HG02798 (cell line): ENCODE measurements at regions not wholly inside any gene's neighbourhood (a gene's known extent, or its start where the extent isn't known, plus 50 kb on each side); places are given as distances from the start of the nearest gene placed in this dataset.
"Not testable (repeated sequence)": the region's sequence is repeated elsewhere in the genome, so short reads cannot be mapped to it uniquely, and the experiment has no call there.

ENCODE experiments used
- ATAC-seq: cut with Tn5 transposase; IDR thresholded peaks from one replicate; pipeline ENCODE4 v1.9.1; 2021; ENCODE audit warnings: mild to moderate bottlenecking; ENCODE audit not compliant: unreplicated experiment, poor library complexity

DNA sequence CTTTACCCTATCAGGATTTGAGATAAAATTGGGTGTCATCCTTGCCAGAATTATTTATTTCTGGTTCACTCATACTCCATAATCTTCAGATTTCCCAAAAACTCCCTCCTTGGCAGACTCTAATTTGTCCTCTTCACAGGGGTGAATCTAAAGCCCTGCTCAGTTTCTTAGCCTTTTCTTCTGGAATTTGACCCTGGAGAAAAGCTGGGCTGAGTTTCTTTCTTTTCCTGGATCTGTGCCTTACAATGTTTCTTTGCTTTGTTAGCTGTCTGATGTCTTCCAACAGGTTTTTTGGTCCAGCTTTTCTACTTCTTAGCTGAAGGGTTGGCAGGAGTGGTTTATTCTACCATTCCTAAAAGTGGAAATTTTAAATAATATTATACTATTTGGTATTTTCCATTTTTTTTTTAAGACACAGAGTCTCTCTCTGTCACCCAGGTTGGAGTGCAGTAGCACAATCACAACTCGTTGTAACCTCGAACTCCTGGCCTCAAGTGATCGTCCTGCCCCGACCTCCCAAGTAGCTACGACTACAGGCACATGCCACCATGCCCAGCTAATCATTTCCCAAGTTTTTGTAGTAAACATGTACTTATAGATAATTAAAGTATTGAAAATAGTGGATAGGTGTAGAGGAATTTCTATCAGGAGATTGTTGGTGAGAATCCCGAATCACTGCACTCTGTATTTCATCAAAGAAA, 138.4 kb upstream of the TWIST2 start:
- ATAC-seq, result no peak

GRCh38 chr2:238710032-238710735, 137.7 kb upstream of the TWIST2 start:
- no peak for ATAC-seq

- ATAC-seq, result no peak
Observed at GRCh38 chr2:238710787-238711186, 137.1 kb upstream of the TWIST2 start.

DNA sequence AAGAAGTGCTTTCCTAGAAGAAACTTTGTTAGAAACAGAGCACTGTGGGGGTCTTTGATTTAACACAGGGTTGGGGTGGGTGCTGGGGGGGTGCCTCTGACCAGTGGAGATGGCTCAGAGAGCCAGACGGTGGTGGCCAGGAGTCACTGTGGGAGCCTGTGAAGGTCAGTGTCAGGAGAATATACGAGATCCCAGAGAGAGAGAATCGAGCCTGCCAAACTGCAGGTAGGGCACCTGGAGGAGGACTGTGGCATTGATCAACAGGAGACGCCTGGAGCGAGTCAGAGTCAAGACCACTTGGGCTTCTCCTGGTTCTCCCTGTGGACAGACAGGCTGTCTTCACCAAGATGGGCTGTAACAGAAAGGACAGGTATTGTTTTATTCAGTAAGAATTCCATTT, 136.5 kb upstream of the TWIST2 start:
- ATAC-seq, result no peak

- ATAC-seq, result no peak
Observed at GRCh38 chr2:238712011-238712410, 135.9 kb upstream of the TWIST2 start.

GRCh38 chr2:238713198-238713826, 134.6 kb upstream of the TWIST2 start:
- ATAC-seq, result no peak

- no peak for ATAC-seq
Observed at GRCh38 chr2:238714038-238714528, 133.8 kb upstream of the TWIST2 start.

GRCh38 chr2:238716171-238716570, 131.7 kb upstream of the TWIST2 start:
- no peak for ATAC-seq

DNA sequence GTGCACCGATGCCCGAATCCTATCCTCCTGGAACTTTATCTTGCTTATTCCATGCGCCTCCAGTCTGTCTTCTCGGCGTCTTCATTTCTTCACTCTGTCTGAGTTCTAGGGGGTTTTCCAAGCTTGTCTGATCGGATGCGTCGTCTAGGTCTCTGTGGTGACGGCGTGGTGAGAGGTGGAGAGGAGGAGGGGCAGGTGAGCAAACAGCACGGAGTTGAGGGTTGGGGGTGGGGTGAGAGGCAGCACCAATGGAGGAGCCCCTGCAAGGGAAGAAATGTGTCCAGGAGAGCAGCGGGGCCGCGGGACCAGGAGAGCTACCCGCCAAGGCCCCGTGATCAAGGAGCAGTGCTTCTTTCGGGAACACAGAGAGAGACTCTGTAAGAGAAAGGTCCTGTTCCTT, 131.3 kb upstream of the TWIST2 start:
- no peak for ATAC-seq

GRCh38 chr2:238717084-238717483, 130.8 kb upstream of the TWIST2 start:
- no peak for ATAC-seq

DNA sequence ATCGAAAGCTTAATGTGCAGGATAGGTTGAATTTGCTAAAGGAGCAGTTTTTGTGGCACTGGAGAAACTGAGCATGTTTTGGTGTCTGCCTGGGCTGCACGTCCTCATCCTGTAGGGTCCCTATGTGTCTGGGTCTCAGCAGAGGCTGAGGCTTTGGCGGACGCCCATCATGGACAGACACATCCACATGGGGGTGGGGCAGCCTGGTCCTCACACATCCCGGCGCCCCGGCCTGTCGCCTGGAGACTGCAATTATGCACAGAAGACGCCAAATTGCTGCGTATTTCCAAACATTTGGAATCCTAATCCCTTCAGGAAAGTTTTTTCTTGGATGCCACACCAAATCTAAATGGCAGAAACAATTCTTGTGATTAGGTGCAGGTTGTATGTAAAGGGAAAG, 128.2 kb upstream of the TWIST2 start:
- ATAC-seq, result no peak

DNA sequence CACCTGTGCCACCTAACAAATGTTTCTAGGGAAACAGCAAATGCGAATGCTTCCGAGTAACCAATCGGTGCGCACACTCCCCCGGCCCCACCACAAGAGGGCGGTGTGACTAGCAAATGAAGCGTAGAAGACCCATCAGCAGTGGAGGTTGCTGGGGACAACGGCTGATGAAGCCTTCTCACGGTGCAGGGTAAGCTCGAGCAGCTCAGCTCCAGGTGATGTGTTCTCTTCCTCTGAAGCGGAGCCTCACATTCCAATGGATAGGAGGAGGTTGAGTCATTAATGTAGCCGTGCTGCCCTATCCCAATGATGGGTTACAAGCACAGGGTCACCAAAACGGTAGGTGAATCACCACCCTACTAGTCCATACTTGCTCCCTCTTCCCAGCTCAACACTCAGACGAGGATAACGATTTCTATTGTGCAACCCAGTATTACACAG, 127.6 kb upstream of the TWIST2 start:
- ATAC-seq, result no peak

- no peak for ATAC-seq
Observed at GRCh38 chr2:238722181-238722580, 125.7 kb upstream of the TWIST2 start.

- no peak for ATAC-seq
Observed at GRCh38 chr2:238722883-238723282, 125.0 kb upstream of the TWIST2 start.

DNA sequence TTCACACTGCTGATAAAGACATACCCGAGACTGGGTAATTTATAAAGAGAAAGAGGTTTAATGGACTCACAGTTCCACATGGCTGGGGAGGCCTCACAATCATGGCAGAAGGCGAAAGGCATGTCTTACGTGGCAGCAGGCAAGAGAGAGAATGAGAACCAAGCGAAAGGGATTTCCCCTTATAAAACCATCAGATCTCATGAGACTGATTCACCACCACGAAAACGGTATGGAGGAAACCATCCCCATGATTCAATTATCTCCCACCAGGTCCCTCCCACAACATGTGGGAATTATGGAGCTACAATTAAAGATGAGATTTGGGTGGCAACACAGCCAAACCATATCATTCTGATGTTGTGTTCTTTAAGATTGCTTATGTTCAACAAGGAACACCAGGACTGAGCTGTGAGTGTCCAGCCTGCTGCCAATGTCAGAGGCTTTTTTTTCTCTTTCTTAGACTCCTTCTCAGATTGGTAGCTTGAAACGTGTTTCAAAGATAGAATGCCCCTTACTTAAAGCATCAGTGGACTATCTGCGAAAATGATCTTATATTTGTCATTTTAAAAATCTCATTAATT, 124.1 kb upstream of the TWIST2 start:
- not testable (repeated sequence) for ATAC-seq

- no peak for ATAC-seq
Observed at GRCh38 chr2:238724728-238725127, 123.2 kb upstream of the TWIST2 start.

DNA sequence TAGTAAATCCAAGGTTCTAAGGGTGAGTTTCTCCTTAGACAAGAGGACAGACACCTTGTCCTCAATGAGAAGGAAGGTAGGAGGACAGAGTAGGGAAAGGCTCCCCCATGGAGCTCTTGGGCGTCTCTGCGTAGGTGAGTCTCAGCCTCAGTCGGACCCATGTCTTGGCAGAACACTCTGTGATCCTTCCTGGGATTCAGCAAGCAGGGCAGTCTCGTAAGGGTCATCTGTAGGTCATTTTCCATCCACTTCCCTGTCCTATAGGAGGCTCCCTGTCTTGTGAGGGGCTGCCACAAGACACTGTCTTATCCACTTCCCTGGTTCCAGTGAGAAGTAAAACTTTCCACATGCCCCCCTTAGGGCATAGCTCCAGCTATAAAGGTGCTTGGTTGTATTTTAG, 122.6 kb upstream of the TWIST2 start:
- no peak for ATAC-seq

DNA sequence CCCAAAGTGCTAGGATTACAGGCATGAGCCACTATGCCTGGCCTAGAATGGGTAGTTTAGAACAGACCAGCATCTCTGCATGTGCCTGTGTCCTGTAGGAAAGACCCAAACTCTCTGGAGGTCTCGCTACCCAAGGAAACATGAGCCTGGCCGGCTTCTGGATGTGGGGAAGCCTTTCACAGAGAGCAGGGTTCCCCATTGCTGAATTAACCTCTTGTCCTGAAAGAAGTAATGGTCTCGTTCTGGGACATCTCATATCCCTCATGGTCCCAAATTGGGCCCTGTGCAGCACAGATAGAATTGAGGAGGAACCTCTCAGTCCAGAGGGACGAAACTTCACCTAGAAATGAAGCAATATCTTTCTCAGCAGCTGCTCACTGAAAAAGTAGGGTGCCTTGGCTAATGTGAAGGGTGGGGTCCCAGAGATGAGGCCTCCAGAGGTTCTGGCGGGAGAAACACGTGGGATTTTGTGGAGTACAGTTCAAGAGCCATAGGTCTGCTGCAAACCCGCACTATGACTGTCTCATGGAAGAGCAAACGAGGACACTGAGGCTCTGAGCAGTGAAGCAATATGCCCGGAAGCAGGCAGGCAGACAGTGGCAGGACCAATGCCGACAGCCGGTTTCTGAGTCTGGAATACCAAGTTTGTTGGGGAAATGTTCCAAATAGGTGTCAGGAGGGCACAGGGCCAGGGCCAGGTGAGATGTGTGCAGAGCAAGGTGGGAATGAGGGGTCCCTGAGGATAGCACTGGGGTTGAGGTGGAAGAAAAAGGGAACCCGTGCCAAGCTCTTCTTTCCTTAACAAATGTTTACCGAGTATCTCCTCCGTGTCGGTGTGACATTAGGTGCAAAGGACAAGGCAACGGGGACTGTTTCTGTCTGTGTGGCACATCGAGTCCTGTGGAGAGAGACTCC, 121.0 kb upstream of the TWIST2 start:
- no peak for ATAC-seq

DNA sequence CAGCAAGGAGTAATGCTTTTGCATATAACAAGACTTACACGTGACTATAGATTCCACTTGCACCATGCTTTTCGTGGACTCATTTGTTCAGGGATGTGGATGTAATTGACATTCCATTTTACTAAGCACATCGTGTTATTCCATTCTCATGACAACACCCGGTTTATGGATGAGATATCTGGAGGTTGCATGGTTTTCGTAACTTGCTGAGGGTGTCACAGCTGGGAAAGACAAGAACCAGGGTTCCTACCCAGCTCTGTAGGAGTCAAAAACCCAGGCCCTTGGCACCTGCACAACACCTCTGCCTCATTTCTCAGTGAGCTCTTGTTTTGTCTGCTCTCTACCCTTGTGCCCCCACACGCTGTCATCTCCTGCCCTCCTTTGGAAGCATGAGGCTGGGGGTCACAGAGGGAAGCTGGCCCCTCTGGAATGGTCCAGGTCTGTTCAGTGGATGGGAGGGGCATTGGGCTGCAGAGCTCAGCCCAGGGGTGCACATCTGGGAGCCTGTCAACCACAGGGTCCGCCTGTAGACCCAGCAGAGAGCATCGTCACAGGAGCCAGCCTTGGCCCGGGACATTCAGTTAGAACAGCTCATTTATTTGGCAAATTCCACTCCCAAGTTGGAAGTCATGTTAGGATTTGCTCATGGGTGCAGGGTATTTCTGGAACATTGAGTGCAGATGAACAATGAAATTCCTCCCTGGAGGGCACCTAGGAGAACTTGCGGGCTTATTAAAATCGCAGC, 120.1 kb upstream of the TWIST2 start:
- no peak for ATAC-seq
